ENCODE measurements at regions not wholly inside any gene's neighbourhood (a gene's known extent, or its start where the extent isn't known, plus 50 kb on each side); places are given as distances from the start of the nearest gene placed in this dataset.

DNA sequence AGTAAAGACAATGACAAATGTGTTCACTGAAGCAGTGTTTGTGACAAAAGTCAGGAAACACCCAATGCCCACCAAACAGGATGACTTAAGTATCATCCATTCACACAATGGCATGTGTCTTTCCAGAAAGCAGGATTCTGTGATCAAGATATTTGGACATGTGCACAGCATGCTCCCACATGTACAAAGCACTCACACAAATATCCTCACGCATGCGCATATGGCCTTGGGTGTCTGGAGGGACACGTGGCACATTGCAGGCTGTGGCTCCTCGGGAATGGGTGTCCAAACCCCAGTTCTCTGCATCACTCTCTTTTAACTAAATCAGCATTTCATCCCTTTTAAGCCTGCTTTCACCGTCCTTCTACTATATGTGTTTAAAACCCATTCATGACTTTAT lies 130.5 kb downstream of the KLF13 start:
- TF ChIP-seq, protein P1, sequence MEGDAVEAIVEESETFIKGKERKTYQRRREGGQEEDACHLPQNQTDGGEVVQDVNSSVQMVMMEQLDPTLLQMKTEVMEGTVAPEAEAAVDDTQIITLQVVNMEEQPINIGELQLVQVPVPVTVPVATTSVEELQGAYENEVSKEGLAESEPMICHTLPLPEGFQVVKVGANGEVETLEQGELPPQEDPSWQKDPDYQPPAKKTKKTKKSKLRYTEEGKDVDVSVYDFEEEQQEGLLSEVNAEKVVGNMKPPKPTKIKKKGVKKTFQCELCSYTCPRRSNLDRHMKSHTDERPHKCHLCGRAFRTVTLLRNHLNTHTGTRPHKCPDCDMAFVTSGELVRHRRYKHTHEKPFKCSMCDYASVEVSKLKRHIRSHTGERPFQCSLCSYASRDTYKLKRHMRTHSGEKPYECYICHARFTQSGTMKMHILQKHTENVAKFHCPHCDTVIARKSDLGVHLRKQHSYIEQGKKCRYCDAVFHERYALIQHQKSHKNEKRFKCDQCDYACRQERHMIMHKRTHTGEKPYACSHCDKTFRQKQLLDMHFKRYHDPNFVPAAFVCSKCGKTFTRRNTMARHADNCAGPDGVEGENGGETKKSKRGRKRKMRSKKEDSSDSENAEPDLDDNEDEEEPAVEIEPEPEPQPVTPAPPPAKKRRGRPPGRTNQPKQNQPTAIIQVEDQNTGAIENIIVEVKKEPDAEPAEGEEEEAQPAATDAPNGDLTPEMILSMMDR (conservative IDR thresholded peaks at IDR 0.05): no peak
- TF ChIP-seq ZFX (IDR thresholded peaks at IDR 0.05): no peak

DNA sequence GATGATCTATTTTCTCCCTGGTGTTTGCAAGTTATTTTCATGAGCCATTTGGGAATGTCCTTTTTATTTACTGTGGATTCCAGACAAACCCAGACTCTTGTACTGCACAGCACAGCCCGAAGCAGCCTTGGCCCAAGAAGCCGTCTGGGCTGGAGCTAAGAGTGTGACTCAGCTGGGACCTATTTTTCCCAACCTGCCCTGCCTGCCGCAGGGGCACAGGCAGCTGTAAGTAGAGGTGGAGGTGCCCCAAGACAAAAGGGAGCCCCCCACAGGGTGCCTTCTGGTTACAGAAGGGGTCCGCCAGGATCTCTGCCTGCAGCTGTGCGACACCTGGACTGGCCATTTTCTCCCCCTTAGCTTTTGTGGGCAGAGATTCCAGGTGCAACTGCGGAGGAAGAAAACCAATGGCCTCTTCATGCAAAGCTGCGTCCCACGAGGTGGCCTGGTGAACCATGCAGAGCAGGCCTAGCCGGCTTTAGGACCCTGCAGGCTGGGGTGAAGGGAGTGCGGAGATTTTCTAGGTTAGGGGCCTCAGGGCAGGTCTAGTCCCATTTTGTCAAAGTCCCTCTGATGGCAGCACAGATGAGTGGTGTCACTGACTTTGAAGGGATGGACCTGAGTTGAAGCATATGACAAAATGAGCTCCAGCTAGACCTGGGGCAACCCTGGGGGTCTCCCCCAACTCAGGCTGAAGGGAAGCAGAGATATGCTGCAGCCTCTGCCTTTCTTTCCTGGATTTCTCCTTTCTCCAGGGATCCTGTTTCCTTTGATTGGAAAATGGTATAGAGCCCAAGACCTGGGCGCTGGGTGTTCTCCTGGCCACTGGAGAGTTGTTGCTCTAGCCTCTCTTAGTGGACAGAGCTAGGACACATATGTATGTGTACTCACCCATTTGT lies 131.2 kb downstream of the KLF13 start:
- TF ChIP-seq ZFX (IDR thresholded peaks at IDR 0.05): no peak
- TF ChIP-seq, protein P1 (conservative IDR thresholded peaks at IDR 0.05): no peak
- H3K27ac ChIP-seq: no peak overlapping the region

More for the DNA sequence above, 130.5 kb downstream of the KLF13 start:
- no peak overlapping the region for H3K27ac ChIP-seq

DNA sequence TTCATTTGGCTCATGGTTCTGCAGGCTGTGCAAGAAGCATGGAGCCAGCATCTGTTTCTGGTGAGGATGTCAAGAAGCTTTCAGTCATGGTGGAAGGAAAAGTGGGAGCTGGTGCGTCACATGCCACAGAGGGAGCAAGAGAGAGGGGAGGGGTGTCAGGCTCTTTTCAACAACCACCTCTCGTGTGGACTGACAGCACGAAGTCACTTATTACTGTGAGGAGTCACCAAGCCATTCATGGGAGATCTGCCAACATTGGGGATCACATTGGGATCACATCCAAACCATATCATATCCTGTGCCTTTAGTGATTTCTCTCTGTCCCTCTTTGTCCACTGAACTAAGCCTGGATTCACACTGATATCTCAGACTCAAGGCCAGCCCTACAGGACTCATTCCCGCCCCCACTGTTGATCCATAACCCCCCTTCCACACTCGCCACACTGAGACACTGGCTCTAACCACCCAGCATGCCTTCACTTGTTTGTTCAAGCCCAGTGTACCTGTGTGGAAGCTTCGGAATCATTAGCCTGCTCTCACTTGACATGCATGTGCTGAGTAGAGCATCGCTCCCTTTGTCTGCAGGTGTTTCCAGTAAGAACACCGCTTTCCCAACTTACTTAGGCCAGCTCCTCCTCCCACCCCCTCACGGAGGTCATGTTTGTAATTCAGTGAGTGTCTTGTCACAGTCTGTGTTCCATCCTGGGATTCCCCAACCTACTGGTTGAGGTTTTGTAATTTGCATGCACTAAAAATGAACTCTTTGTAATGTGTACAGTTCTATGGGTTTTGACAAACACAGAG lies 132.2 kb downstream of the KLF13 start:
- TF ChIP-seq ZFX (IDR thresholded peaks at IDR 0.05): no peak
- TF ChIP-seq, protein P1 (conservative IDR thresholded peaks at IDR 0.05): no peak
- no peak overlapping the region for H3K27ac ChIP-seq

DNA sequence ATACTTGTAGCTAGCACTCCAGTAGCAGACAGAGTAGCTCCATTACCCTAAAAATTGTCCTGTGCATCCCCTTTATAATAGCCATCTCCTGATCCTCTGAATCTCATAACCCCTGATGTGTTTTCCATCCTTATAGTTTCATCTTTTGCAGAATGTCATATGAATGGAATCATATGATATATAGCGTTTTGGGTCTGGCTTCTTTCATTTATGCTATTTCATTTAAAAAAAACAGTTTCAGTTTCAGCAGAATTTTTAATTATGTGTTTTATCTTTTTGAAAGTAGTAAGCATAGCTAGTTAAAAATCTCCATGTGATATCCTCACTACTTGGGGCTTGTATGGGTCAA lies 132.7 kb downstream of the KLF13 start:
- H3K27ac ChIP-seq: no peak overlapping the region
- TF ChIP-seq, protein P1 (conservative IDR thresholded peaks at IDR 0.05): no peak
- TF ChIP-seq ZFX (IDR thresholded peaks at IDR 0.05): no peak

DNA sequence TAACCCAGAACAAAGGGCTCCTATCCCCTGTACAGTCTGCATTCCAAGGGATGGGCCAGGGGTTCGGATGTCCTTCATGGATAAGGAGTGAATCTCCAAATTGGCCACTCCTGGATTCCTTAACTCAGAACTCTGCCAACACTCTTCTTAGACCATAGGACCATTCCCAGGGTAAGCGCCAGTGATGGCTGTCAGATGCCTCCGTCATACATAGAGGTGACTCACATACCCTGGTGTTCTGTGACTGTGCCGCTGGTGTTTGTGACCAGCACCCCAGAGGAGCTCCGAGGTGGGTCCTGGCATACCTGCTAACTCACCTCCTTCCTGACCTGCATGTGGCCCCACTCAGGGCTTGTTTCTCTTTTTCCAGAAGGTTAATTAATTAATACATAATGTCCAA lies 134.7 kb downstream of the KLF13 start:
- no peak overlapping the region for H3K27ac ChIP-seq

DNA sequence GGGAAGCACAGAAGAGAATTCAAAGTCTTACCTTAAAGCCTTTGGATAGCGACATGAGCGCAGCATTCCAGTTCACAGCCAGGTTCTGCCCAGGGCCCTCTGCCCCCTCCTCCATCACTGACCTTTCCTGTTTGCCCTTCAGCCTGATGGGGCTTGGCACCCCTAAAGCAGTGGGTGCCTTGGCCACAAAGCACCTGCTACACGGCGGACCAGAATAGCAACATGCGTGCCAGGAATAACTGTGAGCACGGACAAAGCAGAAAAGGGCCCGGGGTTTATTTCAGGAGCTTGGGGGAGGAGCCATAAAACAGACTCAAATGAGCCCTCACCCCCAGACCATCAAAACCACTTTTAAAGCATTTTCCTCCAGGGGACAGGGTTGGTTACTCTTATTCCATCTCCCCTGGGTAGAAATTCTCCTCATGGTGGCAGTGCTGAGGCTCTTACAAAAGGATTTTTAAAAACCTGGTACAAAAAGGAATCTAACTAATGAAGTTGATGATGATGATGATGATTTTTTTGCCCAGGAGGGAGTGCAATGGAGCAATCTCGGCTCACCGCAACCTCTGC lies 135.4 kb downstream of the KLF13 start:
- no peak overlapping the region for H3K27ac ChIP-seq

More for the DNA sequence above, 134.7 kb downstream of the KLF13 start:
- no peak for TF ChIP-seq ZFX (IDR thresholded peaks at IDR 0.05)

DNA sequence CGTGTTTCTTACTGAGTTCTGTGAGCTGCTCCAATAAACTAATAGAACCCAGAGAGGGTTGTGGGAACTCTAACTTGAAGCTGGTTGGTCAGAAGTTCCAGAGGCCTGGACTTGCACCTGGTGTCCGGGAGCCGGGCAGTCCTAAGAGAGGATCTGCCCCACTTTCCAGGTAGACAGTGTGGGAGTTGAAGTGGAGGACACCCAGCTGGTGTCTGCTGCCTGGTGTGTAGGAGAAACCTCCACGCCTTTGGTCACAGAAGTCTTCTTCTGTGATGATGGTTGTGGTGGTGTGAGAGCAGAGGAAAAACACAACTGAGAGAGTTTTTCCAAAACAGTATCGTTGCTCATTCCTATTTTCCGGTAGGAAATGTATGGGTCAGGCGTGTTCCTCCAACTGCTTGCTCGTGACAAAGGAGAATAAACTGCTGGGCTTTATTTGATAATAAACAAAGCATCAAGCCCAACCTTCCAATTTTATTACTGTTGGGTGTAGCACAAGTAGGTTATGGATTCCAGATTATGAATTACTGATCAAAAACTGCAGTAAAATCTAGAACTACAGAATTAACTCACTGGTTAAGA lies 137.0 kb downstream of the KLF13 start:
- no peak overlapping the region for H3K27ac ChIP-seq
- TF ChIP-seq, protein P1 (conservative IDR thresholded peaks at IDR 0.05): no peak
- TF ChIP-seq ZFX (IDR thresholded peaks at IDR 0.05): no peak

More for the DNA sequence above, 135.4 kb downstream of the KLF13 start:
- TF ChIP-seq, protein P1 (conservative IDR thresholded peaks at IDR 0.05): no peak; the same call in 1 of the 2 replicates
- no peak for TF ChIP-seq ZFX (IDR thresholded peaks at IDR 0.05)

Data from C4-2B (cell line).